H9 (cell line): ENCODE measurements at regions not wholly inside any gene's neighbourhood (a gene's known extent, or its start where the extent isn't known, plus 50 kb on each side); places are given as distances from the start of the nearest gene placed in this dataset.

ENCODE experiments used
- DNase-seq: peaks from one replicate; pipeline ENCODE4 v3.0.0-alpha.2; 2017
- H2AFZ ChIP-seq: one replicate; pipeline ENCODE4 v1.6.1; 2013; ENCODE audit warnings: mild to moderate bottlenecking, low read length, control low read depth, moderate library complexity
- H2AK5ac ChIP-seq: 2 replicates; pipeline ENCODE4 v1.6.1; 2013; ENCODE audit warnings: low read length, control low read depth, mixed read lengths; ENCODE audit not compliant: insufficient read length
- H2BK120ac ChIP-seq: one replicate; pipeline ENCODE4 v1.6.1; 2013; ENCODE audit warnings: low read depth, mild to moderate bottlenecking, low read length, control low read depth, inconsistent platforms; ENCODE audit not compliant: poor library complexity, severe bottlenecking
- H2BK12ac ChIP-seq: 2 replicates; pipeline ENCODE4 v1.6.1; 2013; ENCODE audit warnings: low read length, control low read depth, mixed read lengths, low read depth; ENCODE audit not compliant: insufficient read length
- H2BK15ac ChIP-seq: 2 replicates; pipeline ENCODE4 v1.6.1; 2013; ENCODE audit warnings: low read depth, low read length, control low read depth
- H2BK20ac ChIP-seq: one replicate; pipeline ENCODE4 v1.6.1; 2013; ENCODE audit warnings: low read depth, mild to moderate bottlenecking, low read length, control low read depth, inconsistent platforms; ENCODE audit not compliant: poor library complexity, severe bottlenecking
- H2BK5ac ChIP-seq: 2 replicates; pipeline ENCODE4 v1.6.1; 2013; ENCODE audit warnings: low read length, control low read depth, mixed read lengths; ENCODE audit not compliant: insufficient read length
- H3K14ac ChIP-seq: 2 replicates; pipeline ENCODE4 v1.6.1; 2013; ENCODE audit warnings: low read length, control low read depth; ENCODE audit not compliant: insufficient read depth
- H3K18ac ChIP-seq: 2 replicates; pipeline ENCODE4 v1.6.1; 2013; ENCODE audit warnings: low read depth, mild to moderate bottlenecking, mixed read lengths, low read length, control low read depth; ENCODE audit not compliant: insufficient read length
- H3K23ac ChIP-seq: 2 replicates; pipeline ENCODE4 v1.6.1; 2013; ENCODE audit warnings: low read length, control low read depth, mixed read lengths, low read depth; ENCODE audit not compliant: insufficient read length
- H3K23me2 ChIP-seq: 2 replicates; pipeline ENCODE4 v1.6.1; 2013; ENCODE audit warnings: low read depth, mild to moderate bottlenecking, mixed read lengths, low read length, control low read depth; ENCODE audit not compliant: insufficient read length, poor library complexity, severe bottlenecking
- H3K27ac ChIP-seq: 2 replicates; pipeline ENCODE4 v1.5.1; 2013; ENCODE audit warnings: low read length, control low read depth, mixed read lengths, low read depth; ENCODE audit not compliant: insufficient read length
- H3K27me3 ChIP-seq: 2 replicates; pipeline ENCODE4 v1.6.1; 2013; ENCODE audit warnings: low read length, control low read depth, inconsistent platforms; ENCODE audit not compliant: insufficient read depth
- H3K4ac ChIP-seq: 2 replicates; pipeline ENCODE4 v1.6.1; 2013; ENCODE audit warnings: low read depth, mild to moderate bottlenecking, control low read depth, inconsistent platforms, low read length, moderate library complexity
- H3K4me1 ChIP-seq: 2 replicates; pipeline ENCODE4 v1.6.1; 2013; ENCODE audit warnings: low read length, control low read depth, inconsistent platforms; ENCODE audit not compliant: insufficient read depth
- H3K4me2 ChIP-seq: 2 replicates; pipeline ENCODE4 v1.6.1; 2013; ENCODE audit warnings: low read length, control low read depth, mixed read lengths; ENCODE audit not compliant: insufficient read length, insufficient read depth
- H3K56ac ChIP-seq: 2 replicates; pipeline ENCODE4 v1.6.1; 2013; ENCODE audit warnings: low read depth, mild to moderate bottlenecking, mixed read lengths, low read length, control low read depth; ENCODE audit not compliant: insufficient read length
- H3K79me1 ChIP-seq: 2 replicates; pipeline ENCODE4 v1.6.1; 2013; ENCODE audit warnings: low read depth, mild to moderate bottlenecking, moderate library complexity, low read length, control low read depth, inconsistent platforms; ENCODE audit not compliant: insufficient read depth, poor library complexity, severe bottlenecking
- H3K79me2 ChIP-seq: 2 replicates; pipeline ENCODE4 v1.6.1; 2013; ENCODE audit warnings: low read length, control low read depth, inconsistent platforms; ENCODE audit not compliant: insufficient read depth
- H3K9ac ChIP-seq: 2 replicates; pipeline ENCODE4 v1.6.1; 2013; ENCODE audit warnings: low read length, control low read depth, mixed read lengths; ENCODE audit not compliant: insufficient read length; ENCODE audit errors: extremely low read depth
- H3K9me3 ChIP-seq: one replicate; pipeline ENCODE4 v1.6.1; 2013; ENCODE audit warnings: low read depth, low read length, inconsistent platforms; ENCODE audit not compliant: control insufficient read depth
- H3T11ph ChIP-seq: one replicate; pipeline ENCODE4 v1.6.1; 2013; ENCODE audit warnings: mild to moderate bottlenecking, low read length, control low read depth, inconsistent platforms
- H4K20me1 ChIP-seq: one replicate; pipeline ENCODE4 v1.6.1; 2013; ENCODE audit not compliant: control insufficient read depth, insufficient read length, insufficient read depth
- H4K5ac ChIP-seq: 2 replicates; pipeline ENCODE4 v1.6.1; 2013; ENCODE audit warnings: low read depth, mild to moderate bottlenecking, mixed read lengths, low read length, control low read depth; ENCODE audit not compliant: insufficient read length
- H4K8ac ChIP-seq: replicated peaks from 2 replicates; pipeline ENCODE4 v1.6.1; 2013; ENCODE audit warnings: low read length, control low read depth, mixed read lengths, low read depth; ENCODE audit not compliant: insufficient read length
- H4K91ac ChIP-seq: 2 replicates; pipeline ENCODE4 v1.6.1; 2013; ENCODE audit warnings: low read depth, mild to moderate bottlenecking, moderate library complexity, mixed read lengths, low read length, control low read depth; ENCODE audit not compliant: insufficient read length
- H3K27ac Mint-ChIP-seq, 3 experiments: 2 replicates in 2 of 3; 3 replicates in 1 of 3; pipeline ENCODE4 v1.8.0; 2020 to 2021; ENCODE audit warnings: mixed read lengths in 3 of 3, mild to moderate bottlenecking in 1 of 3, moderate library complexity in 1 of 3
- H3K27me3 Mint-ChIP-seq: 2 replicates; pipeline ENCODE4 v1.8.0; 2021; ENCODE audit warnings: low read depth, mild to moderate bottlenecking, moderate library complexity, mixed read lengths
- H3K36me3 Mint-ChIP-seq, 3 experiments: 2 replicates in 2 of 3; 3 replicates in 1 of 3; pipeline ENCODE4 v1.8.0; 2020 to 2021; ENCODE audit warnings: low read depth in 3 of 3, mixed read lengths in 3 of 3; ENCODE audit not compliant: insufficient read depth in 1 of 3
- H3K4me1 Mint-ChIP-seq, 2 experiments: 2 replicates each; pipeline ENCODE4 v1.8.0; 2020; ENCODE audit warnings: mixed read lengths in 2 of 2
- H3K4me3 Mint-ChIP-seq, 2 experiments: 2 replicates in 1 of 2; 3 replicates in 1 of 2; pipeline ENCODE4 v1.8.0; 2020 to 2021; ENCODE audit warnings: mild to moderate bottlenecking in 2 of 2, mixed read lengths in 2 of 2, moderate library complexity in 1 of 2
- H3K9me3 Mint-ChIP-seq, 2 experiments: 2 replicates in 1 of 2; 3 replicates in 1 of 2; pipeline ENCODE4 v1.8.0; 2020; ENCODE audit warnings: mild to moderate bottlenecking in 2 of 2, mixed read lengths in 2 of 2, moderate library complexity in 1 of 2
- WGBS: extraction: QIAGEN DNeasy Blood & Tissue Kit; methylation state at CpG from one replicate; pipeline ENCODE4 v1.1.7; 2013; ENCODE audit warnings: missing lambda C conversion rate, low lambda C conversion rate, mixed read lengths; ENCODE audit not compliant: insufficient read length; ENCODE audit errors: extremely low coverage; 5-methylcytosine and 5-hydroxymethylcytosine counted together
- TF ChIP-seq, protein P1 (sequence below): fragments of 200-600 bp; sonication (generic); conservative IDR thresholded peaks from 3 replicates; pipeline ENCODE4 v1.8.0; 2021; ENCODE audit warnings: antibody characterized with exemption, mild to moderate bottlenecking

DNA sequence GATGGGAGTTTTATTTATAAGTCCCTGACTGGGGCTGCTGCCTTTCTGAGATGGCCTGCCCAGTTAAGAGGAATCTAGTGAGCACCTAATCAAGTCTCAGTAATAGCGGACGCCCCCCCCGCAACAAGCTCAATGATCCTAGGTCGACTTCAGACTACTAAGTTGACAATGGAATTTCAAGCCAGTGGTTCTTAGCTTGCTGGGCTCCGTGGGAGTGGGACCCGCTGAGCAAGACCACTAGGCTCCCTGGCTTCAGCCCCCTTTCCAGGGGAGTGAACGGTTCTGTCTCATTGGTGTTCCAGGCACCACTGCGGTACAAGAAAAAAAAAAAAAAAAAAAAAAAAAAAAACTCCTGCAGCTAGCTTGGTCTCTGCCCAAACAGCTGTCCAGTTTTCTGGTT is 156.8 kb upstream of the CARD18 start:
- no peak overlapping the region for H4K5ac ChIP-seq
- no peak overlapping the region for H3K27ac ChIP-seq
- no peaks in the 10 kb centered on the region for H3K4me1 ChIP-seq
- TF ChIP-seq, protein P1, sequence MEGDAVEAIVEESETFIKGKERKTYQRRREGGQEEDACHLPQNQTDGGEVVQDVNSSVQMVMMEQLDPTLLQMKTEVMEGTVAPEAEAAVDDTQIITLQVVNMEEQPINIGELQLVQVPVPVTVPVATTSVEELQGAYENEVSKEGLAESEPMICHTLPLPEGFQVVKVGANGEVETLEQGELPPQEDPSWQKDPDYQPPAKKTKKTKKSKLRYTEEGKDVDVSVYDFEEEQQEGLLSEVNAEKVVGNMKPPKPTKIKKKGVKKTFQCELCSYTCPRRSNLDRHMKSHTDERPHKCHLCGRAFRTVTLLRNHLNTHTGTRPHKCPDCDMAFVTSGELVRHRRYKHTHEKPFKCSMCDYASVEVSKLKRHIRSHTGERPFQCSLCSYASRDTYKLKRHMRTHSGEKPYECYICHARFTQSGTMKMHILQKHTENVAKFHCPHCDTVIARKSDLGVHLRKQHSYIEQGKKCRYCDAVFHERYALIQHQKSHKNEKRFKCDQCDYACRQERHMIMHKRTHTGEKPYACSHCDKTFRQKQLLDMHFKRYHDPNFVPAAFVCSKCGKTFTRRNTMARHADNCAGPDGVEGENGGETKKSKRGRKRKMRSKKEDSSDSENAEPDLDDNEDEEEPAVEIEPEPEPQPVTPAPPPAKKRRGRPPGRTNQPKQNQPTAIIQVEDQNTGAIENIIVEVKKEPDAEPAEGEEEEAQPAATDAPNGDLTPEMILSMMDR: no peak
- Mint-ChIP-seq H3K9me3 (no peaks in the 10 kb centered on the region; a peak in 1 of 5 replicates), H3K4me1 (no peaks in the 10 kb centered on the region), H3K4me3 (no peak overlapping the region), H3K27me3 (no peaks in the 10 kb centered on the region), H3K27ac (no peak overlapping the region), H3K36me3 (no peaks in the 10 kb centered on the region)
- H4K91ac ChIP-seq: no peak overlapping the region
- WGBS: no CpG with 5 or more reads among the region's 8 CpGs
- no peaks in the 10 kb centered on the region for H3K27me3 ChIP-seq
- H4K20me1 ChIP-seq: no peaks in the 10 kb centered on the region
- H2BK5ac ChIP-seq: no peak overlapping the region
- no peak overlapping the region for H2BK12ac ChIP-seq
- no peak overlapping the region for H3K18ac ChIP-seq
- H3K56ac ChIP-seq: no peak overlapping the region
- H3K79me2 ChIP-seq: no peaks in the 10 kb centered on the region
- H2BK20ac ChIP-seq: no peak overlapping the region
- H3K79me1 ChIP-seq: no peaks in the 10 kb centered on the region
- H3K9me3 ChIP-seq: no peaks in the 10 kb centered on the region
- H3K23ac ChIP-seq: no peak overlapping the region
- no peak overlapping the region for H3K4me2 ChIP-seq
- H3K4ac ChIP-seq: no peak overlapping the region
- H4K8ac ChIP-seq: no peak overlapping the region
- no peak overlapping the region for H2AFZ ChIP-seq
- H3T11ph ChIP-seq: no peak overlapping the region
- no peak overlapping the region for H2BK120ac ChIP-seq
- no peak for DNase-seq
- H2BK15ac ChIP-seq: no peak overlapping the region
- H2AK5ac ChIP-seq: no peak overlapping the region
- H3K14ac ChIP-seq: no peak overlapping the region
- no peak overlapping the region for H3K9ac ChIP-seq
- H3K23me2 ChIP-seq: no peaks in the 10 kb centered on the region
